ENCODE measurements at regions not wholly inside any gene's neighbourhood (a gene's known extent, or its start where the extent isn't known, plus 50 kb on each side); places are given as distances from the start of the nearest gene placed in this dataset.

DNA sequence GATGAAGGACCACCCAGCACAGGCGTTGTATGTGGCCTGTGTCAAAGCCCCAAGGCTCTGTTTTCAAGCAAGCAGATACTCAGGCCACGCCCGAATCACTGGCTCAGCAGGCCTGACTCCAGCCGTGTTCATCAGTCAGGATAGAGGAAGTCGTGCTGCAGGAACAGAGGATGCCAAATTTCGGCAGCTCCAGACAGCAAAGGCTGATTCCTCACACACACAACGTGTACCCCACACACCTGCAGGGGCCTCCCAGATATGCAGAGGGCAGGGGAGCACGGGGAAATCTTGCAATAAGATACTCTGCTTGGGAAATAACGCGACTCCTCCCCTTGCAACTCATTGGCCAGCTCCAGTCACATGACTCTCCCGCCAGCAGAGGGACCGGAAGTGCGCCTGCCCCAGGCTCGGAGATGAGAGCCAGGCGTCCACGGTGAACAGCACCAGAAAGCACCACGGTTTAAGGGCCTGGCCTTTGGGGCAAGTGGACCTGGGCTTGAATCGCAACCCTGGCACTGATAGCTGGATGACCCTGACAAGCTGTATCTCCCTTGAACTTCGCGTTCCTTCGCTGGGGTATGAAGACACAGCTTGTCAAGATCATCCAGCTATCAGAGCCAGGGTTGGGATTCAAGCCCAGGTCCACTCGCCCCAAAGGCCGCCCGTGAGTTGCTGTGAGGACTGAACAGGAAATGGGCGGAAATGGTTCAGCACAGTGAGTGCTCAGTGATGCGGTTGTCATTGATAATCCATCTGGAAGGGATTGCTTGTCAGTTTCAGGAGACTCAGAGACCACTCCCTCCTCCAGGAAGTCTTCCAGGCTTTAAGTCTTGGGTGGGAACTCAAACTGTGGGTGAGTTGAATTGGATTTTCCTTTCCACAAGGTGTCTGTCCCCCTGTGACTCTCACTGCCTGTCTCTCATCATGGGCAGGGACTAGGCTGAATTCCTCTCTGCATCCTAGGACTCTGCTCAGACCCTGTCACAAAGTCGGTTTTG lies 88.5 kb downstream of the MYEOV start:
- TF ChIP-seq, protein P1, sequence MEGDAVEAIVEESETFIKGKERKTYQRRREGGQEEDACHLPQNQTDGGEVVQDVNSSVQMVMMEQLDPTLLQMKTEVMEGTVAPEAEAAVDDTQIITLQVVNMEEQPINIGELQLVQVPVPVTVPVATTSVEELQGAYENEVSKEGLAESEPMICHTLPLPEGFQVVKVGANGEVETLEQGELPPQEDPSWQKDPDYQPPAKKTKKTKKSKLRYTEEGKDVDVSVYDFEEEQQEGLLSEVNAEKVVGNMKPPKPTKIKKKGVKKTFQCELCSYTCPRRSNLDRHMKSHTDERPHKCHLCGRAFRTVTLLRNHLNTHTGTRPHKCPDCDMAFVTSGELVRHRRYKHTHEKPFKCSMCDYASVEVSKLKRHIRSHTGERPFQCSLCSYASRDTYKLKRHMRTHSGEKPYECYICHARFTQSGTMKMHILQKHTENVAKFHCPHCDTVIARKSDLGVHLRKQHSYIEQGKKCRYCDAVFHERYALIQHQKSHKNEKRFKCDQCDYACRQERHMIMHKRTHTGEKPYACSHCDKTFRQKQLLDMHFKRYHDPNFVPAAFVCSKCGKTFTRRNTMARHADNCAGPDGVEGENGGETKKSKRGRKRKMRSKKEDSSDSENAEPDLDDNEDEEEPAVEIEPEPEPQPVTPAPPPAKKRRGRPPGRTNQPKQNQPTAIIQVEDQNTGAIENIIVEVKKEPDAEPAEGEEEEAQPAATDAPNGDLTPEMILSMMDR (conservative IDR thresholded peaks at IDR 0.05; ENCODE audit: low read depth, low read length), result no peak
- TF ChIP-seq EZH2 (IDR thresholded peaks at IDR 0.05; ENCODE audit: low read length, unreplicated experiment), result no peak
